H9 (cell line): ENCODE measurements at regions not wholly inside any gene's neighbourhood (a gene's known extent, or its start where the extent isn't known, plus 50 kb on each side); places are given as distances from the start of the nearest gene placed in this dataset.

Experiments used
- DNase-seq: peaks from one replicate; pipeline ENCODE4 v3.0.0-alpha.2; 2017
- H2AFZ ChIP-seq: one replicate; pipeline ENCODE4 v1.6.1; 2013; ENCODE audit warnings: mild to moderate bottlenecking, low read length, control low read depth, moderate library complexity
- H2AK5ac ChIP-seq: 2 replicates; pipeline ENCODE4 v1.6.1; 2013; ENCODE audit warnings: low read length, control low read depth, mixed read lengths; ENCODE audit not compliant: insufficient read length
- H2BK120ac ChIP-seq: one replicate; pipeline ENCODE4 v1.6.1; 2013; ENCODE audit warnings: low read depth, mild to moderate bottlenecking, low read length, control low read depth, inconsistent platforms; ENCODE audit not compliant: poor library complexity, severe bottlenecking
- H2BK12ac ChIP-seq: 2 replicates; pipeline ENCODE4 v1.6.1; 2013; ENCODE audit warnings: low read length, control low read depth, mixed read lengths, low read depth; ENCODE audit not compliant: insufficient read length
- H2BK15ac ChIP-seq: 2 replicates; pipeline ENCODE4 v1.6.1; 2013; ENCODE audit warnings: low read depth, low read length, control low read depth
- H2BK20ac ChIP-seq: one replicate; pipeline ENCODE4 v1.6.1; 2013; ENCODE audit warnings: low read depth, mild to moderate bottlenecking, low read length, control low read depth, inconsistent platforms; ENCODE audit not compliant: poor library complexity, severe bottlenecking
- H2BK5ac ChIP-seq: 2 replicates; pipeline ENCODE4 v1.6.1; 2013; ENCODE audit warnings: low read length, control low read depth, mixed read lengths; ENCODE audit not compliant: insufficient read length
- H3K14ac ChIP-seq: 2 replicates; pipeline ENCODE4 v1.6.1; 2013; ENCODE audit warnings: low read length, control low read depth; ENCODE audit not compliant: insufficient read depth
- H3K18ac ChIP-seq: 2 replicates; pipeline ENCODE4 v1.6.1; 2013; ENCODE audit warnings: low read depth, mild to moderate bottlenecking, mixed read lengths, low read length, control low read depth; ENCODE audit not compliant: insufficient read length
- H3K23ac ChIP-seq: 2 replicates; pipeline ENCODE4 v1.6.1; 2013; ENCODE audit warnings: low read length, control low read depth, mixed read lengths, low read depth; ENCODE audit not compliant: insufficient read length
- H3K23me2 ChIP-seq: 2 replicates; pipeline ENCODE4 v1.6.1; 2013; ENCODE audit warnings: low read depth, mild to moderate bottlenecking, mixed read lengths, low read length, control low read depth; ENCODE audit not compliant: insufficient read length, poor library complexity, severe bottlenecking
- H3K27ac ChIP-seq: 2 replicates; pipeline ENCODE4 v1.5.1; 2013; ENCODE audit warnings: low read length, control low read depth, mixed read lengths, low read depth; ENCODE audit not compliant: insufficient read length
- H3K27me3 ChIP-seq: 2 replicates; pipeline ENCODE4 v1.6.1; 2013; ENCODE audit warnings: low read length, control low read depth, inconsistent platforms; ENCODE audit not compliant: insufficient read depth
- H3K4ac ChIP-seq: 2 replicates; pipeline ENCODE4 v1.6.1; 2013; ENCODE audit warnings: low read depth, mild to moderate bottlenecking, control low read depth, inconsistent platforms, low read length, moderate library complexity
- H3K4me1 ChIP-seq: 2 replicates; pipeline ENCODE4 v1.6.1; 2013; ENCODE audit warnings: low read length, control low read depth, inconsistent platforms; ENCODE audit not compliant: insufficient read depth
- H3K4me2 ChIP-seq: 2 replicates; pipeline ENCODE4 v1.6.1; 2013; ENCODE audit warnings: low read length, control low read depth, mixed read lengths; ENCODE audit not compliant: insufficient read length, insufficient read depth
- H3K56ac ChIP-seq: 2 replicates; pipeline ENCODE4 v1.6.1; 2013; ENCODE audit warnings: low read depth, mild to moderate bottlenecking, mixed read lengths, low read length, control low read depth; ENCODE audit not compliant: insufficient read length
- H3K79me1 ChIP-seq: 2 replicates; pipeline ENCODE4 v1.6.1; 2013; ENCODE audit warnings: low read depth, mild to moderate bottlenecking, moderate library complexity, low read length, control low read depth, inconsistent platforms; ENCODE audit not compliant: insufficient read depth, poor library complexity, severe bottlenecking
- H3K79me2 ChIP-seq: 2 replicates; pipeline ENCODE4 v1.6.1; 2013; ENCODE audit warnings: low read length, control low read depth, inconsistent platforms; ENCODE audit not compliant: insufficient read depth
- H3K9ac ChIP-seq: 2 replicates; pipeline ENCODE4 v1.6.1; 2013; ENCODE audit warnings: low read length, control low read depth, mixed read lengths; ENCODE audit not compliant: insufficient read length; ENCODE audit errors: extremely low read depth
- H3K9me3 ChIP-seq: one replicate; pipeline ENCODE4 v1.6.1; 2013; ENCODE audit warnings: low read depth, low read length, inconsistent platforms; ENCODE audit not compliant: control insufficient read depth
- H3T11ph ChIP-seq: one replicate; pipeline ENCODE4 v1.6.1; 2013; ENCODE audit warnings: mild to moderate bottlenecking, low read length, control low read depth, inconsistent platforms
- H4K20me1 ChIP-seq: one replicate; pipeline ENCODE4 v1.6.1; 2013; ENCODE audit not compliant: control insufficient read depth, insufficient read length, insufficient read depth
- H4K5ac ChIP-seq: 2 replicates; pipeline ENCODE4 v1.6.1; 2013; ENCODE audit warnings: low read depth, mild to moderate bottlenecking, mixed read lengths, low read length, control low read depth; ENCODE audit not compliant: insufficient read length
- H4K8ac ChIP-seq: replicated peaks from 2 replicates; pipeline ENCODE4 v1.6.1; 2013; ENCODE audit warnings: low read length, control low read depth, mixed read lengths, low read depth; ENCODE audit not compliant: insufficient read length
- H4K91ac ChIP-seq: 2 replicates; pipeline ENCODE4 v1.6.1; 2013; ENCODE audit warnings: low read depth, mild to moderate bottlenecking, moderate library complexity, mixed read lengths, low read length, control low read depth; ENCODE audit not compliant: insufficient read length
- H3K27ac Mint-ChIP-seq, 3 experiments: 2 replicates in 2 of 3; 3 replicates in 1 of 3; pipeline ENCODE4 v1.8.0; 2020 to 2021; ENCODE audit warnings: mixed read lengths in 3 of 3, mild to moderate bottlenecking in 1 of 3, moderate library complexity in 1 of 3
- H3K27me3 Mint-ChIP-seq: 2 replicates; pipeline ENCODE4 v1.8.0; 2021; ENCODE audit warnings: low read depth, mild to moderate bottlenecking, moderate library complexity, mixed read lengths
- H3K36me3 Mint-ChIP-seq, 3 experiments: 2 replicates in 2 of 3; 3 replicates in 1 of 3; pipeline ENCODE4 v1.8.0; 2020 to 2021; ENCODE audit warnings: low read depth in 3 of 3, mixed read lengths in 3 of 3; ENCODE audit not compliant: insufficient read depth in 1 of 3
- H3K4me1 Mint-ChIP-seq, 2 experiments: 2 replicates each; pipeline ENCODE4 v1.8.0; 2020; ENCODE audit warnings: mixed read lengths in 2 of 2
- H3K4me3 Mint-ChIP-seq, 2 experiments: 2 replicates in 1 of 2; 3 replicates in 1 of 2; pipeline ENCODE4 v1.8.0; 2020 to 2021; ENCODE audit warnings: mild to moderate bottlenecking in 2 of 2, mixed read lengths in 2 of 2, moderate library complexity in 1 of 2
- H3K9me3 Mint-ChIP-seq, 2 experiments: 2 replicates in 1 of 2; 3 replicates in 1 of 2; pipeline ENCODE4 v1.8.0; 2020; ENCODE audit warnings: mild to moderate bottlenecking in 2 of 2, mixed read lengths in 2 of 2, moderate library complexity in 1 of 2
- CTCF ChIP-seq: fragments of 200-600 bp; sonication (generic); conservative IDR thresholded peaks from 3 replicates; pipeline ENCODE4 v1.8.0; 2021; ENCODE audit warnings: antibody characterized with exemption, mild to moderate bottlenecking
- WGBS: extraction: QIAGEN DNeasy Blood & Tissue Kit; methylation state at CpG from one replicate; pipeline ENCODE4 v1.1.7; 2013; ENCODE audit warnings: missing lambda C conversion rate, low lambda C conversion rate, mixed read lengths; ENCODE audit not compliant: insufficient read length; ENCODE audit errors: extremely low coverage; 5-methylcytosine and 5-hydroxymethylcytosine counted together

GRCh38 chr1:31523769-31524168 lies 52.5 kb upstream of the TINAGL1 start:
- H3K4ac ChIP-seq: no peak overlapping the region
- H3K79me1 ChIP-seq: no peaks in the 10 kb centered on the region
- no peak for TF ChIP-seq CTCF
- Mint-ChIP-seq H3K27me3 (no peaks in the 10 kb centered on the region; the same call in 1 of the 2 replicates), H3K27ac (no peak overlapping the region; a peak in 1 of 7 replicates), H3K9me3 (no peaks in the 10 kb centered on the region), H3K36me3 (no peaks in the 10 kb centered on the region), H3K4me3 (no peak overlapping the region), H3K4me1 (peaks cover 0 to 6% of the 10 kb centered on the region in 2 experiments; a peak in 2 of 4 replicates)
- no peak overlapping the region for H3K23ac ChIP-seq
- H2AFZ ChIP-seq: no peak overlapping the region
- no peak overlapping the region for H2BK120ac ChIP-seq
- H3K27me3 ChIP-seq: no peaks in the 10 kb centered on the region
- no peak overlapping the region for H3K56ac ChIP-seq
- H4K20me1 ChIP-seq: no peaks in the 10 kb centered on the region
- H3K4me1 ChIP-seq: no peaks in the 10 kb centered on the region
- no peak overlapping the region for H3K4me2 ChIP-seq
- no peaks in the 10 kb centered on the region for H3K79me2 ChIP-seq
- no peak overlapping the region for H3K18ac ChIP-seq
- H3K14ac ChIP-seq: no peak overlapping the region
- H2AK5ac ChIP-seq: no peak overlapping the region
- no peak overlapping the region for H4K91ac ChIP-seq
- H4K5ac ChIP-seq: no peak overlapping the region
- H2BK12ac ChIP-seq: no peak overlapping the region
- no peak overlapping the region for H2BK5ac ChIP-seq
- no peak overlapping the region for H2BK15ac ChIP-seq
- H3K9me3 ChIP-seq: no peaks in the 10 kb centered on the region
- DNase-seq: no peak
- H4K8ac ChIP-seq: no peak overlapping the region
- no peak overlapping the region for H2BK20ac ChIP-seq
- no peak overlapping the region for H3K27ac ChIP-seq
- no peaks in the 10 kb centered on the region for H3K23me2 ChIP-seq
- no peak overlapping the region for H3T11ph ChIP-seq
- no peak overlapping the region for H3K9ac ChIP-seq
- no CpG with 5 or more reads among the region's 5 CpGs for WGBS
